Loucy (cell line): ENCODE measurements at regions not wholly inside any gene's neighbourhood (a gene's known extent, or its start where the extent isn't known, plus 50 kb on each side); places are given as distances from the start of the nearest gene placed in this dataset.

ENCODE experiments used
- CTCF ChIP-seq: fragments of 200-600 bp; sonication (generic); conservative IDR thresholded peaks from 2 replicates; pipeline ENCODE4 v1.5.1; 2014; ENCODE audit warnings: mild to moderate bottlenecking, antibody characterized with exemption, low read length
- EZH2phosphoT487 ChIP-seq: fragments of 200-600 bp; IDR thresholded peaks from 2 replicates; pipeline ENCODE4 v1.6.1; 2018; ENCODE audit warnings: antibody characterized with exemption, mild to moderate bottlenecking, moderate library complexity, borderline replicate concordance

- TF ChIP-seq CTCF (no peak), EZH2phosphoT487 (no peak)
Measured at GRCh38 chr11:56876621-56877275, 112.0 kb upstream of the OR5AK2 start.
